HG02763 (cell line): ENCODE measurements at regions not wholly inside any gene's neighbourhood (a gene's known extent, or its start where the extent isn't known, plus 50 kb on each side); places are given as distances from the start of the nearest gene placed in this dataset.
"Not testable (repeated sequence)": the region's sequence is repeated elsewhere in the genome, so short reads cannot be mapped to it uniquely, and the experiment has no call there.

Experiments used
- ATAC-seq: cut with Tn5 transposase; IDR thresholded peaks from one replicate; pipeline ENCODE4 v1.9.1; 2021; ENCODE audit warnings: mild to moderate bottlenecking, moderate library complexity; ENCODE audit not compliant: unreplicated experiment

DNA sequence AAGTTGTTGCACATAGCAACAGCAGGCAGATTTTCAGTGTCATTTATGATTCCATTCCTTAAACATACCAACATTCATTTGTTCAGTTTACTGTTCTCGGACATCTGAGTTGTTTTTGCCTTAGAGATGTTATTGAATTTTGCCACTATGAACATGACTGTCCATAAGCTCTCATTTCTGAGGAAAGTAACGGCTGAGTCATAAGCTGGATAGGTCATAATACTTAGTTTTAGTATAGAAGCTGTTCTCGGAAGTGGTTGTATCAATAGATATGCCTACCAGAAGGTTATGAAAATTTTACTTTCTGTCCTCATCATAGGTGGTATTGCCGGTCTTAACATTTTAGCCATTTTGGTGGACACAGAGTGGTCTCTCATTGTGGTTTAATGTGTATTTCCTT lies 157.1 kb upstream of the CLNK start:
- ATAC-seq, result no peak

DNA sequence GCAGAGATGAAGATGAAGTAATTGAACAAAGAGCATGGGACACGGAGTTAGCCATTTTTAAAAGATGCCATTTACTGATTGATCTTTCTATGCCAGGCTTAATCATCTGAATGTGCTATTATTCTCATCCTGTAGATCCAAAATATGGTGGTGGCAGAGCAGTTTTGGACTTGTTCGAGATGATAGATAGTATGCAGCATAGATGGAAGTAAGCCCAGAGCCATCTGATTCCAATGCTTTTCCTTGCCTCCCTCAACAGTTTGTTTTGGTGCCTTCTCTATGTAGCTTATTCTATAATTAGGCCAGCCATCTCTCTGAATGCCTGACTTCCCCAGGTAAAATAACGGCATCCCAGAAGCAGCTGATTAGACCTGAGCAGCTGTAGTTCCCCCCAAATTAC lies 152.6 kb upstream of the CLNK start:
- ATAC-seq, result no peak

DNA sequence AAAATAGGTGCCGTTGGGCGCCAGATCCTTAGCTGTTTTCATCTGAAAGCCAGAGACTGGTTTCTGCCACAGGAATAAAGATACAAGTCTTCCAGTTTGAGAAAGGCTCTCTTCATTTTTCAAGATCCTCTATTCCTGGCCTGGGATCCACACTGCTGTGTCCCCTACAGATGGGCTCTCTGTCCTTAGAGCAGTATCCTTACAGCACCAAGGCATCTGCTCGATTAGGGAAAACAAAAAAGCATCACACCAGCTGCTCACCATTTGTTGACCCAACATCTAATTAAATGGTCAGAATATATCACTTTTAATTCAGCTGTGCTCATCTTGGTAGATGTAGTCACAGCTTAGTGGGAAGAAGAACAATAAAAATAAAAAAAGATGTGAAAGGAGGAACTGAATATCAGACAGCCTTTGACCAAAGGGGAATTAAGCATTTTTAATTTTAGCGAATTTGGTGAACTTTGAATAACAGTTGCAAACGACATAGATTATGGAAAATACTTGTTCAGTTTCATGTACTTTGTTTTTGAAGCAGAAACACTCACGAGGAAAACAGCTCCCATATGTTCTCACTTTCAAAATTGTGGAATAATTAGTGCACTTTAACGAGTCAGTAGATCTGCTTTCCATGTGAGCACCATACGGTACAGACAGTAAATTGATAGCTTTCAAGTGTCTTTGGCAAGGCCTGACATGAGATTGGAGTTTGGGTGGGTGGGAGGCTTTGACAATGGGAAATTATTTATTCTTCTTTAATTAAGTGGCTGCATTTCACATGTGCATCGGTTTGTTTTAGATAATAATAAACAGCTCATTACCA lies 148.4 kb upstream of the CLNK start:
- no peak for ATAC-seq

DNA sequence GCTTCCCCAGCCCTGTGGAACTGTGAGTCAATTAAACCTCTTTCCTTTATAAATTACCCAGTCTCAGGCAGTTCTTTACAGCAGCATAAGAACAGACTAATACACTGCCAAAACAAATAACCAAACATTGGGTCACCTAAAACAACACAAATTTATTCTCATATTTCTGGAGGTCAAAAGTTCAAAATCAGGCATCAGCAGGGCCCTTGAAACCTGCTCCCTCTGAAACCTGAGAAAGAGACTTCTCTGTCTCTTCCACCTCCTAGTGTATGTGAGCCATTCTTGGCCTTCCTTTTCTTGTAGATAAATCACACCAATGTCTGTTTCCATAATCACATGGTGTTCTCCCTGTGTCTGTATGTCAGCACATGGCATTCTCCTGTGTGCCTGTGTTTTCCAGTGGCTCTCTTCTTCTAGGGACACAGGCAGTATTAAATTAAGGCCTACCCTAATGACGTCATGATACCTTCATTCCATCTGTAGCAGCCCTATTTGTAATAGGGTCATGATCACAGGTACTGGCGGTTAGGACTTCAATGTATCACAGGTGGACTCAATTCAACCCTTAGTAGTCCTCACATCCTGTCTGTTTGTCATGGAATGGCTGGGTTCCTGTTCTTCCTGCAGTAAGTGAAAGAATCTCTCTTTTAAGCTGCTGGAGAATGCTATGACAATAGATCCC lies 147.3 kb upstream of the CLNK start:
- no peak for ATAC-seq

DNA sequence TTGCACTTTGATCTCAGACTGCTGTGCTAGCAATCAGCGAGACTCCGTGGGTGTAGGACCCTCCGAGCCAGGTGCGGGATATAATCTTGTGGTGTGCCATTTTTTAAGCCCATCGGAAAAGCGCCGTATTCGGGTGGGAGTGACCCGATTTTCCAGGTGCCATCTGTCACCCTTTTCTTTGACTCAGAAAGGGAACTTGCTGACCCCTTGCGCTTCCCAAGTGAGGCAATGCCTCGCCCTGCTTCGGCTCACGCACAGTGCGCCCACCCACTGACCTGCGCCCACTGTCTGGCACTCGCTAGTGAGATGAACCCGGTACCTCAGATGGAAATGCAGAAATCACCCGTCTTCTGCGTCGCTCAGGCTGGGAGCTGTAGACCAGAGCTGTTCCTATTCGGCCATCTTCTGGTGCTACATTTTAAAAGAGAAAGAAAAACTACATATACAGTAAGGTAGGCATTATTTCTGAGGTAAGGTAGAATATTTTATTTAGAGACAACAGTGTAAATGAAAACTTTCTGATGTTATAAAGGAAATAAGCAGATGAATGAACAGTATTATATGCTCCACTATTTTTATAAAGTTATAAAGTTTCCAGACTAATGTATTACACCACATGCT lies 144.5 kb upstream of the CLNK start:
- not testable (repeated sequence) for ATAC-seq

DNA sequence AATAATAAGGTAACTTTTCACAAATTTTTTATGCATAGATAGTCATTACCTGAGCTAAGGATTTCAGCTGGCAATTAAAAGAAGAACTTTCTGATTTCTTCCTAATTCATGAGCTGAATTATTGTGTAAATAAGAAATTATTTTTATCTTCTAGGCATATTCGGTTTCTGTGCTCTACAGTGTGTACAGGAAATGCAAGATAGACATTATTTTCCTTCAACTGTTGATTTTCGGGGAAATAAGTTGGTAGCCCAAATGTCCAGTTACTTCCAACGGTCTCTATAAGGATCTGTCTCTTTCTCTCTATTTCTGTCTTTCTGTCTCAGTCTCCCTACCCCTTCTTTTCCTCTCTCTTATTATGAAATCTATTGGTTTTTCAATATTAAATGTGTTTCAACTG lies 137.3 kb upstream of the CLNK start:
- ATAC-seq, result no peak

DNA sequence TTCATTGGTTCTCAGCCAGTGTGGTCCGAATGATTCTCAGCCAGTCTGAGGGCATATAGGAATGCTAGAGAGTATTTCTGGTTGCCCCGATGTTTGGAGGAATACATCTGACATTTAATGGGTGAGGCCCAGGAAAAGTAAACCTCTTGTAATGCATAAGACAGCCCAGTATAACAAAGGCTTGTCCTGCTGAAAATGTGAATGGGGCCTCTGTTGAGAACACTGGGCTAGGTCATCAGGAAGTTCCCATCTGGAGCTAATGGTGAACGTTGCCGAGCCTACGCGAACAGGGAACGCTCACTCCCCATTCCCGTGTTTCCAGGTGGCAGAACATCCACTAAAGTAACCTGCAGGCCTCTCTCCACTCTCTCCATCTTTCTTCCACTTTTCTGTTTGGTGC lies 132.0 kb upstream of the CLNK start:
- no peak for ATAC-seq

DNA sequence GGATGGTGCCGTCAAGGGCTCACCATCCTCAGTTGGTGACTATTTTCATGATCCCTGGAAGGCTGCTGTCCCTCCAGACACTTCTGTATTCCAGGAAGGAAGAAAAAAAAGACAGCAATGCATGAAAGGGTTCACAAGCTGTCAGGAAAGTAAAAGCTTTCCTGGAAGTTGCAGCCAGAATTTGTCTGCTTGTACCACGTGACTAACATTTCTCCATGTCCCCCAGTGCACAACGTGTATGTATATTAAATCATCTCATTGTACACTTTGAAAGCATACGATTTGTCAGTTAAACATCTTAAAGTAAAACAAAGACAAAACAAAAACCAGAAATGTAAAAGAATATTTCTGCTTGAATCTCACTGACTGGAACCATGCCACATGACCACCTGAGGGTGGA lies 127.4 kb upstream of the CLNK start:
- ATAC-seq, result no peak

DNA sequence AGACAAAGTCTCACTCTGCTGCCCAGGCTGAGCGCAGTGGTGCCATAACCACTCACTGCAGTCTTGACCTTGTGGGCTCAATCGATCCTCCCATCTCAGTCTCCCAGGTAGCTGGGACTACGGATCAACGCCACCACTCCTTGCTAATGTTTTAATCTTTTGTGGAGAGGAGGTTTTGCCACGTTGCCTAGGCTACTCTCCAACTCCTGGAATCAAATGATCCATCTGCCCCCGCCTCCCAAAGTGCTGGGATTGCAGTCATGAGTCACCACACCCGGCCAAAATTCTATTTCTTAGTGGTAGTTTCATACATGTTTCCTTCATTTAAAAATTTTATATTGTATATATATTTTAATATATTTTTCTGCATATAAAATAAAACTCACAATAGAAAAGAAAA lies 125.8 kb upstream of the CLNK start:
- no peak for ATAC-seq

DNA sequence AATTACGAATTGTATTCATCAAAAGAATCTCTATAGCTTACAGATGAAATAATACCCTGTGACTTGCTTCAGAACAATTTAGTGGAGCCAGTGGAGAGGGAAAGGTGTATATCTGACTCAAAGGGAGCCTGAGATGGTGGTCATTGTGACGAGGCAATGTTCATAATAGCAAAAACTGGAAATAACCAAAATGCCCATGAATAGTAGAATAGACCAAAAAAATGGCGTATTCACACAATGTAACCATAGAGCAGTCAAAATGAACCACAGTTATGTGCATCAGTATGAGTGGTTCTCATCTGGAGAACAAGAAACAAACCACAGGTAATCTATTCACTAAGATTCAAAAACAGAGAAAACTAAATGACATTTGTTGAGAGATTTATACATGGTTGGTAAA lies 125.3 kb upstream of the CLNK start:
- no peak for ATAC-seq

DNA sequence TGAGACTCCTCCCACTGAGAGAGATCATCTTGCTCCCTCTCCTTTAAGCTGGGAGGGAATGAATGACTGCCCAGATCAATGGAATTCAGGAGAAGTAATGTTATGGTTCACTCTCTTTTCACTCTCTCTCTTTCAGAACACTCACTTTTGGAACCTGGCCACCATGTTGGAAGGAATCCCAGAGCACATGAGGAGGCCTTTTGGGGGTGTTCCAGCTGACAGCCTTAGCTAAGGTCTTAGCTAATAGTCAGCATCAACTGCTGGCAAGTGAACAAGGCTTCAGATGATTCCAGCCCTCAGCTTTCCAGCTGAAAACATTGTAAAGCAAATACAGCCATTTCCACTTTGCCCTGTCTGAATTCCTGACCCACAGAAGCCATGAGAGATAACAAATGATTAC lies 124.0 kb upstream of the CLNK start:
- no peak for ATAC-seq

DNA sequence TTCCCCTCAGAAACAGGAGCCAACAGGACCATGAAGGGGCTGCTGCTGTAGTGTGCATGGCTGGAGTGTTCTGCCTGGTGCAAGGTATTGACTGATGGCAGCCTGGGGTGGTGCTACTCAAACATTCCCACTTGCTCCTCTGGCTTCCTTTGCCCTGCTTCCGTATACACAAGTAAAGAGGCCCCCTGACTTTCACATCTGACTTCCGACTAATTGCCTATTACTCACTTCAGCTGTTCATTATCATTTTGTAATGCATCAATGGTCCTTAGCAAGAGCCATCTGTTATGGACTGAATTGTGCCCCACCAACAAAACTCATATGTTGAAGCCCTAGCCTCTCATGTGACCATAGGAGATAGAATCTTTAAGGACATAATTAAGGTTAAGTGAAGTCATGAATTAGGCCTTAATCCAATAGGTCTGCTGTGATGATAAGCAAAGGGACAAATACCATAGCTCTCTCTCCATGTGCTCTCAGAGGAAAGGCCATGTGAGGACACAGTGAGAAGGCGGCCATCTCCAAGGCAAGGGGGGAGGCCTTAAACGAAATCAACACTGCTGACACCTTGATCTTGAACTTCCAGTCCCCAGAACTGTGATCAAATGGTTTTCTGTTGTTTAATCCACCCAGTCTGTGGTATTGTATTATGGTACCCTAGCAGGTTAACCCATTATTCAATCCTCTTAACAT lies 122.5 kb upstream of the CLNK start:
- ATAC-seq, result no peak

DNA sequence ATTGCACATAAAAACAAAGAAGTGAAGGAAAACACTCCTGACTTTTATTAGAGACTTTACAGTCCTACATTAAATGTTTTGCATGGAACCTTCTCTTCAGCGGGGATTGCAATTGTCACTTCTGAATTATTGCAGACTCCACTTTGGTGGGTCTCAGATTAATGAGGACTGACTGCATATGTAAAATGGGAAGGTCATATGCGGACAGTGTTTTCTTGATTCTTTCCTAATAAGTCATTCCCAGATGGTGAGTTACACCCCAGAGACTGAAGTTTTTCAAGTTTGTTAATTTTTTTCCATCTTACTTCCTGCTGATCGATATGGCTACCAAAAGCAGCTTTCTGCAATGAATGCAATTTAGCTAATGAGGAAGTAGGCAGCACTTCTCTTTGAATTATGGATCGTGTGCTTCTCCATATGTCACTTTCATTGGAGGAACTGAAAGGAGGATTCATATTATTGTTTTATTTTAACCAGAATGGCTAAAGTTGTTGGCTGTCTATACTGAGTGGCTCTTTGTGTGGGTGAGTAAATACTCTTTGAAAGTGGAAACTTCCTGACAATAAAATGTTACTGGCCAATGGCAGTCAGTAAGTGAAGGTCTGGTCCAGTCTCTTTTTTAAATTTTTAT lies 119.3 kb upstream of the CLNK start:
- ATAC-seq, result no peak

DNA sequence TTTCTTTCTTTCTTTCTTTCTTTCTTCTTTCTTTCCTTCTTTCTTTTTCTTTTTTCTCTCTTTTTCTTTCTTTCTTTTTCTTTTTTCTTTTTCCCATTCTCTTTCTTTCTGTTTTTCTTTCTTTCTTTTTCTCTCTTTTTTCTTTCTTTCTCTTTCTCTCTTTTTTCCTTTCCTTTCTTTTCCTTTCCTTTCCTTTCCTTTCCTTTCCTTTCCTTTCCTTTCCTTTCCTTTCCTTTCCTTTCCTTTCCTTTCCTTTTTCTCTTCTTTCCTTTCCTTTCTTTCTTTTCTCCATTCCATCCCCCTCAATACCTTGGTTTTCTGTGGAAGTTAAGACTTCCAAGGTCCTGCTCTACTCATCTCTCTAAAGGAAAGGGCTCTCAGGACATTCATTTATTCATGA lies 102.8 kb upstream of the CLNK start:
- ATAC-seq, result no peak

DNA sequence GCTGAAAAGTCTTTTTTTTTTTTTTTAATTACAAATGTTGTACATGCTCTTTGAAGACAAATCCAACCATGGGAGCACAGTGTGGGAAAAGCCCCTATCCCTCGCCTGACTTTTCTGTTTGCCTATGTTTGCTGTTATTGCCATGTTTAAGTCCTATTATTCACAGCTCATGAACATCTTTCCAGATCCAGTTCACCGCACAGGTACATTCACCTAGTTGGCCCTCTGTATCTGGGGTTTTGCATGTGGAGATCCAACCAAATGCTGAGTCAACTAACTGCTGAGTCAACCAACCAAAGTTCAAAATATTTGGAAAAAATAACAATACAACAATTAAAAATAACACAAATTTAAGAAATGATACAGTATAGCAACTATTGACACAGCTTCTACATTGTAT lies 100.1 kb upstream of the CLNK start:
- ATAC-seq, result no peak

DNA sequence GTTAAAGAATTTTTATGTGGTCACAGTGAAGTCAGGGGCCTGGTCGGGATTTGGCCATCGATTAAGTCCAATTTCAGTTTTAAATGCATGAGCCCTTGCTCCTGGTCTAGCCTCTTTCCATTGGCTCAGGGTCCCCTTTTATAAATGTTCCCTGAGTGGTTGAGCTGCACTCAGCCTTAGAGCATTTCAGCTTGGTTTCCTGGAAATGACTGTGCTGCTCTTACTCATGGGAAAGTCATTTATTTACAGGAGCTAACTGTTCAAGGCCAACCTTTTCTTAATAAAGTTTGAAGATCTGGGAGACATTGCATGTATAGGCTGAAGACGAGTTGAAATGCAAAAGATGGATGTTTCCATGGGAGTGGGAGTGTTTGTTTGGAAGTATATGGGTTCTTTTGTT lies 98.8 kb upstream of the CLNK start:
- no peak for ATAC-seq

DNA sequence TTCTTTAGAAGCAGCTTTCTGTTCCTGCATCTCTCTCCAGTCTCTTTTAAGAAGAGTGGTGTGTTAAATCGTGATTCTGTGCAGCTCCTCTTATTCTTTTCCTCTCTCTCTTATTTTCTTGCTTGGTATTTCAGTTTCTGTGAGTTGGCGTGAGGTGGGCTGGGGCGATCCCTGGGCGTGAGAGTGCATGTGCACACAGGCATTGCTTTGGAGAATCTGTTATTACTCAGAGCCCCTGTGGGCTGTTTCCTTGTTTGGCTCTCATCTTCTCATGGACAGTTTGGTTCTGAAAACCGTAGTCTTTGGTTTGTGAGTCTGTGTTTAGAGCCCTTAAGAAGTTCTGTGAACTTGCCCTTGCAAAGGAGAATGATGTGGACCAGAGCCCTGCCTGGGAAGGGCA lies 97.2 kb upstream of the CLNK start:
- ATAC-seq, result no peak

DNA sequence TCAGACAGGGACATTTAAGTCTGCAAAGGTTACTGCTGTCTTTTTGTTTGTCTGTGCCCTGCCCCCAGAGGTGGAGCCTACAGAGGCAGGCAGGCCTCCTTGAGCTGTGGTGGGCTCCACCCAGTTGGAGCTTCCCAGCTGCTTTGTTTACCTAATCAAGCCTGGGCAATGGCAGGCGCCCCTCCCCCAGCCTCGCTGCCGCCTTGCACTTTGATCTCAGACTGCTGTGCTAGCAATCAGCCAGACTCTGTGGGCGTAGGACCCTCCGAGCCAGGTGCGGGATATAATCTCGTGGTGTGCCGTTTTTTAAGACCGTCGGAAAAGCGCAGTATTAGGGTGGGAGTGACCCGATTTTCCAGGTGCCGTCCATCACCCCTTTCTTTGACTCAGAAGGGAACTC lies 96.2 kb upstream of the CLNK start:
- not testable (repeated sequence) for ATAC-seq

DNA sequence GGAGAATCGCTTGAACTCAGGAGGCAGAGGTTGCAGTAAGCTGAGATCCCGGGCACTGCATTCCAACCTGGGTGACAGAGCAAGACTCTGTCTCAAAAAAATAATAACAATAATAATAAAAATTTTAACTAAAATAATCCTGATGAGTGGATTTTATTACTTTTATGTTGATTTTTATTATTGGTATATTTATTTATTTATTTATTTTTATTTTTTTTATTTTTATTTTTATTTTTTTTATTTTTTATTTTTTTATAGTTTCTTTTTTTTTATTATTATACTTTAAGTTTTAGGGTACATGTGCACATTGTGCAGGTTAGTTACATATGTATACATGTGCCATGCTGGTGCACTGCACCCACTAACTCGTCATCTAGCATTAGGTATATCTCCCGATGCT lies 90.6 kb upstream of the CLNK start:
- ATAC-seq, result not testable (repeated sequence)

DNA sequence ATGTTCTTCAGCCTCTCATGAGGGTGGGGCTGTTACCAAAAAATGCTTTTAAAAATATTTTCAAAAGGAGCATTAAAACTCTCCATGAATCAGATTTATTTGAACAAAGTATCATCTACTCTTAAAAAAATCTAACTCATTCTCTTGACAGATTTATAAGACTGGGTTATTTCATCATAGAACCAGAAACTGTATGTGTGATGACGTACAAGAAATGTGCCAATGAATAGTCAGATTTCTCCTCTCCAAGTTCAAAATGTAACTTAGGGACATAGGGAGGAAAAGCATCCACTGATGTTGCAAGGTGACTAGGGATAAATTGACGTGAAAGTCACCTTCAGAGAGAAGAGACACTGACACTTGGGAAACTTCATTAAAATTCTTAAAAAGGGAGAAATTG lies 89.1 kb upstream of the CLNK start:
- no peak for ATAC-seq

DNA sequence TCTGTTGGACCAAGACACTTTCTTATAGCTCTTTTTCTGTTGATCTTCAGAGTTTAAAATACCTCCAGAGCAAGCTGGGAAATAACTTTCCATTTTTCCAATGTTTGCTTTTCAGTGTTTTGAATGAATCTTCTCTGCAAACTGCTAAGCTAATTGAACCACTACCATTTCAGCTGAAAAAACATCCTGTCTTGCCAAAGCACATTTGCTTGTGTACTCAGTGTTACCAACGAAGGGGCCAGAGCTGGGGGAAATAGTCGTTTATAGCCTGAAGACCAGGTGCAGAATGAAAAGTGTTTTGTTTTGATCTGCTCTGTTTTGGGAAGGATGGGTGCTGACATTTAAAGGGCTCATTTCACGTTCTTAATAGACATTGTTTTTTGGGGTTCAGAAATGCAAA lies 88.4 kb upstream of the CLNK start:
- ATAC-seq, result no peak
